ENCODE measurements at regions not wholly inside any gene's neighbourhood (a gene's known extent, or its start where the extent isn't known, plus 50 kb on each side); places are given as distances from the start of the nearest gene placed in this dataset.

- no peak for FAIRE-seq
- no peak for DNase-seq (ENCODE audit: insufficient read length, low spot score)
Observed at GRCh38 chr6:74871757-74872156, 334.1 kb downstream of the COL12A1 start.

GRCh38 chr6:74870403-74870802, 335.4 kb downstream of the COL12A1 start:
- FAIRE-seq = no peak
- no peak for TF ChIP-seq CTCF (IDR thresholded peaks at IDR 0.05; ENCODE audit: insufficient read depth, missing control alignments)
- no peak for DNase-seq (ENCODE audit: insufficient read length, low spot score)

More at GRCh38 chr6:74871757-74872156, 334.1 kb downstream of the COL12A1 start:
- TF ChIP-seq CTCF (IDR thresholded peaks at IDR 0.05; ENCODE audit: insufficient read depth, missing control alignments) = no peak

GRCh38 chr6:74867291-74867690, 338.6 kb downstream of the COL12A1 start:
- no peak for DNase-seq (ENCODE audit: insufficient read length, low spot score)
- no peak for TF ChIP-seq CTCF (IDR thresholded peaks at IDR 0.05; ENCODE audit: insufficient read depth, missing control alignments)
- FAIRE-seq = no peak

- no peak for TF ChIP-seq CTCF (IDR thresholded peaks at IDR 0.05; ENCODE audit: insufficient read depth, missing control alignments)
- DNase-seq (ENCODE audit: insufficient read length, low spot score) = no peak
- FAIRE-seq = no peak
Observed at GRCh38 chr6:74863968-74864367, 341.9 kb downstream of the COL12A1 start.

GRCh38 chr6:74860456-74860855, 345.4 kb downstream of the COL12A1 start:
- no peak for TF ChIP-seq CTCF (IDR thresholded peaks at IDR 0.05; ENCODE audit: insufficient read depth, missing control alignments)
- DNase-seq (ENCODE audit: insufficient read length, low spot score) = no peak
- no peak for FAIRE-seq

GRCh38 chr6:74857157-74857556, 348.7 kb downstream of the COL12A1 start:
- FAIRE-seq (no peak), DNase-seq (ENCODE audit: insufficient read length, low spot score) (no peak)
- no peak for TF ChIP-seq CTCF (IDR thresholded peaks at IDR 0.05; ENCODE audit: insufficient read depth, missing control alignments)

GRCh38 chr6:74853991-74854390, 351.9 kb downstream of the COL12A1 start:
- DNase-seq (ENCODE audit: insufficient read length, low spot score) = no peak
- no peak for TF ChIP-seq CTCF (IDR thresholded peaks at IDR 0.05; ENCODE audit: insufficient read depth, missing control alignments)
- no peak for FAIRE-seq

All from D721Med (cell line).